GM23248 (cell line): ENCODE measurements at regions not wholly inside any gene's neighbourhood (a gene's known extent, or its start where the extent isn't known, plus 50 kb on each side); places are given as distances from the start of the nearest gene placed in this dataset.

Experiments used
- DNase-seq: peaks from one replicate; pipeline ENCODE4 v3.0.0-alpha.2; 2015
- H2AFZ ChIP-seq: fragments of 200-600 bp; sonication (generic); 2 replicates; pipeline ENCODE4 v1.6.1; 2016; ENCODE audit warnings: antibody characterized with exemption
- H3F3A ChIP-seq: fragments of 200-600 bp; sonication (generic); 2 replicates; pipeline ENCODE4 v1.6.1; 2016; ENCODE audit warnings: mild to moderate bottlenecking, antibody characterized with exemption, mixed run types; ENCODE audit not compliant: insufficient read depth
- H3K27ac ChIP-seq: fragments of 200-600 bp; sonication (generic); 2 replicates; pipeline ENCODE4 v1.5.1; 2016; ENCODE audit warnings: mild to moderate bottlenecking
- H3K27me3 ChIP-seq: fragments of 200-600 bp; sonication (generic); replicated peaks from 2 replicates; pipeline ENCODE4 v1.6.1; 2016; ENCODE audit warnings: mild to moderate bottlenecking; ENCODE audit not compliant: insufficient read depth
- H3K36me3 ChIP-seq: fragments of 200-600 bp; sonication (generic); 2 replicates; pipeline ENCODE4 v1.6.1; 2016; ENCODE audit warnings: low read depth, mild to moderate bottlenecking
- H3K4me1 ChIP-seq: fragments of 200-600 bp; sonication (generic); 2 replicates; pipeline ENCODE4 v1.6.1; 2016; ENCODE audit warnings: mild to moderate bottlenecking; ENCODE audit not compliant: insufficient read depth
- H3K4me2 ChIP-seq: fragments of 200-600 bp; sonication (generic); one replicate; pipeline ENCODE4 v1.6.1; 2016; ENCODE audit warnings: mild to moderate bottlenecking; ENCODE audit not compliant: unreplicated experiment
- H3K4me3 ChIP-seq: fragments of 200-600 bp; sonication (generic); 2 replicates; pipeline ENCODE4 v1.5.1; 2016; ENCODE audit warnings: mild to moderate bottlenecking
- H3K79me2 ChIP-seq: fragments of 200-600 bp; sonication (generic); 2 replicates; pipeline ENCODE4 v1.6.1; 2016; ENCODE audit warnings: mild to moderate bottlenecking; ENCODE audit not compliant: insufficient read depth
- H3K9ac ChIP-seq: fragments of 200-600 bp; sonication (generic); 2 replicates; pipeline ENCODE4 v1.6.1; 2016; ENCODE audit warnings: mild to moderate bottlenecking
- H3K9me2 ChIP-seq: fragments of 200-600 bp; sonication (generic); 2 replicates; pipeline ENCODE4 v1.6.1; 2016; ENCODE audit warnings: mixed run types, mild to moderate bottlenecking, moderate library complexity; ENCODE audit not compliant: insufficient read depth
- H3K9me3 ChIP-seq: fragments of 200-600 bp; sonication (generic); one replicate; pipeline ENCODE4 v1.6.1; 2017; ENCODE audit warnings: low read depth
- H4K20me1 ChIP-seq: fragments of 200-600 bp; sonication (generic); 2 replicates; pipeline ENCODE4 v1.6.0; 2016; ENCODE audit not compliant: insufficient read depth
- EZH2 ChIP-seq: fragments of 200-600 bp; sonication (generic); IDR thresholded peaks from 2 replicates; pipeline ENCODE4 v1.6.1; 2018; ENCODE audit warnings: antibody characterized with exemption, mild to moderate bottlenecking; ENCODE audit not compliant: insufficient read depth, poor library complexity, severe bottlenecking
- EZH2phosphoT487 ChIP-seq: fragments of 200-600 bp; sonication (generic); IDR thresholded peaks from 2 replicates; pipeline ENCODE4 v1.6.1; 2018; ENCODE audit warnings: antibody characterized with exemption, moderate library complexity, mild to moderate bottlenecking, low read depth; ENCODE audit not compliant: insufficient read depth
- WGBS, 2 experiments: methylation state at CpG; one replicate each; pipeline ENCODE4 v1.1.6; 2015 to 2017; ENCODE audit warnings: low lambda C conversion rate in 2 of 2, low coverage in 1 of 2; ENCODE audit errors: missing lambda C conversion rate in 2 of 2; 5-methylcytosine and 5-hydroxymethylcytosine counted together
- in situ Hi-C: fragments of 300-500 bp; cut with MboI; formaldehyde crosslinking; loops from 2 replicates; pipeline ENCODE4 v1.15.0; 2020

DNA sequence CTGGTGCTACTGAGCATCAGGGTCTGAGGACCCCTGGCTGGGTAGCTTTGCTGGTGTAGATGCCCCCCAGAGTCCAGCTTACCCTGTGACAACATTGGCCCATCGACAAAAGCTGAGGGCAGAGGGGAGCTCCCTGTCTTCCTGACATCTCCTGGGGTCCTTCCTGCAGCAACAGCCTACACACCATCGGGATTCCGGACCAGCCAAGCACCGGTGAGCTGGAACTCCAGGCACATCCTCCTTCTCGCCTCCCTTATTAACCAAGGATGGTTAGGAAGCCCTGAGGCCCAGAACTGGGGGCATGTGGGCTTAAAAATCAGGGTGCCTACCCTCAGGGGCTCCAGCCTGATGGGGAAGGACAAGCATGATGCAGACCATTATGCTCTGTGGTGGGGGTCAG is 658.0 kb downstream of the PTPRU start:
- no peak for TF ChIP-seq EZH2
- no peak for TF ChIP-seq EZH2phosphoT487
- Histone ChIP-seq H3K27ac (no peak overlapping the region), H3K4me3 (no peak overlapping the region), H3K79me2 (no peaks in the 10 kb centered on the region), H3K4me2 (no peak overlapping the region), H3K9ac (no peak overlapping the region), H3K9me2 (no peaks in the 10 kb centered on the region), H3K36me3 (no peaks in the 10 kb centered on the region), H3K4me1 (no peaks in the 10 kb centered on the region), H4K20me1 (no peaks in the 10 kb centered on the region), H3F3A (no peaks in the 10 kb centered on the region), H2AFZ (no peak overlapping the region), H3K9me3 (no peaks in the 10 kb centered on the region), H3K27me3 (no peaks in the 10 kb centered on the region; the same call in 1 of the 2 replicates)
- no peak for DNase-seq
- in situ Hi-C loops = no loop called here
- 17 to 25% methylated on average over 5 of the region's 5 CpGs for WGBS, 2 experiments

- no peak for DNase-seq
- Histone ChIP-seq H3F3A (no peaks in the 10 kb centered on the region), H3K4me3 (no peak overlapping the region), H3K9me2 (no peaks in the 10 kb centered on the region), H4K20me1 (no peaks in the 10 kb centered on the region), H3K4me1 (no peaks in the 10 kb centered on the region), H3K79me2 (no peaks in the 10 kb centered on the region), H3K27ac (no peak overlapping the region), H2AFZ (no peak overlapping the region), H3K36me3 (no peaks in the 10 kb centered on the region), H3K27me3 (no peaks in the 10 kb centered on the region; the same call in 1 of the 2 replicates), H3K4me2 (no peak overlapping the region), H3K9me3 (no peaks in the 10 kb centered on the region), H3K9ac (no peak overlapping the region)
- 58% methylated on average over 5 of the region's 5 CpGs for WGBS, 2 experiments
- TF ChIP-seq EZH2phosphoT487 = no peak
- no peak for TF ChIP-seq EZH2
- in situ Hi-C loops = no loop called here
Observed at GRCh38 chr1:29893806-29894205, 657.5 kb downstream of the PTPRU start.

- Histone ChIP-seq H3K9ac (no peak overlapping the region), H3K4me1 (no peaks in the 10 kb centered on the region), H3K36me3 (no peaks in the 10 kb centered on the region), H3K9me3 (no peaks in the 10 kb centered on the region), H3K9me2 (no peaks in the 10 kb centered on the region), H3K27ac (no peak overlapping the region), H3K4me2 (no peak overlapping the region), H3K4me3 (no peak overlapping the region), H3K27me3 (no peaks in the 10 kb centered on the region; the same call in 1 of the 2 replicates), H3F3A (no peaks in the 10 kb centered on the region), H3K79me2 (no peaks in the 10 kb centered on the region), H4K20me1 (no peaks in the 10 kb centered on the region), H2AFZ (no peak overlapping the region)
- TF ChIP-seq EZH2 (no peak), EZH2phosphoT487 (no peak)
- DNase-seq = no peak
- in situ Hi-C loops = no loop called here
- WGBS, 2 experiments = 31% methylated on average over 7 of the region's 7 CpGs
Observed at GRCh38 chr1:29893046-29893723, 656.9 kb downstream of the PTPRU start.

DNA sequence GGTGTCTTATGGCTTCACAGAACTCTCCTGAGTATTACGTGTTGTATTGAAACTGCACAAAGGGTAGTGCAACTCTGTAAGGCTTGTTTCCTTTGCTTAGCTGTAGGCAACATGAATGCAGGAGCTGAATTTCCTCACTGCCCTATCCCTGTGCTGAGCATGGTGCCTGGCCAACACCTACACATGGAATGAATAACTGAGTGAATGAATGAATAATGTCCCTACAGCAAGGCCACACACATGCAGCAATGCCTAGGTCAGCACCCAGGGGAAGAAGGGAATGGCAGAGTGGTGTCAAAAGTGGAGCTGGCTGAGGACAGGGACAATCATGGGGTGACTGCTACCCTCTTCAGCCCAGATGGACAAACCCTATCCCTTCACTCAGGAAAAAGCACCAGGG is 655.9 kb downstream of the PTPRU start:
- WGBS, 2 experiments = 7 to 31% methylated on average over 1 of the region's 1 CpG
- no peaks in the 10 kb centered on the region for H3K9me3 ChIP-seq
- no peaks in the 10 kb centered on the region for H3K4me1 ChIP-seq
- no peak overlapping the region for H3K9ac ChIP-seq
- H4K20me1 ChIP-seq = no peaks in the 10 kb centered on the region
- H3F3A ChIP-seq = no peaks in the 10 kb centered on the region
- no peak overlapping the region for H3K27ac ChIP-seq
- TF ChIP-seq EZH2phosphoT487 (no peak), EZH2 (no peak)
- no peaks in the 10 kb centered on the region; the same call in 1 of the 2 replicates for H3K27me3 ChIP-seq
- H2AFZ ChIP-seq = no peak overlapping the region
- DNase-seq = no peak
- no peak overlapping the region for H3K4me3 ChIP-seq
- H3K4me2 ChIP-seq = no peak overlapping the region
- H3K79me2 ChIP-seq = no peaks in the 10 kb centered on the region
- no peaks in the 10 kb centered on the region for H3K36me3 ChIP-seq
- in situ Hi-C loops = no loop called here
- no peaks in the 10 kb centered on the region for H3K9me2 ChIP-seq
